GM20000 (cell line): ENCODE measurements at regions not wholly inside any gene's neighbourhood (a gene's known extent, or its start where the extent isn't known, plus 50 kb on each side); places are given as distances from the start of the nearest gene placed in this dataset.

Source experiments
- DNase-seq: peaks from one replicate; pipeline ENCODE4 v3.0.0; 2012; ENCODE audit warnings: low spot score
- TF ChIP-seq, protein P1 (sequence below): IDR thresholded peaks from 2 replicates; pipeline ENCODE4 v1.5.1; 2012; ENCODE audit warnings: mild to moderate bottlenecking, control low read depth; ENCODE audit errors: extremely low read depth, missing control alignments

- TF ChIP-seq, protein P1, sequence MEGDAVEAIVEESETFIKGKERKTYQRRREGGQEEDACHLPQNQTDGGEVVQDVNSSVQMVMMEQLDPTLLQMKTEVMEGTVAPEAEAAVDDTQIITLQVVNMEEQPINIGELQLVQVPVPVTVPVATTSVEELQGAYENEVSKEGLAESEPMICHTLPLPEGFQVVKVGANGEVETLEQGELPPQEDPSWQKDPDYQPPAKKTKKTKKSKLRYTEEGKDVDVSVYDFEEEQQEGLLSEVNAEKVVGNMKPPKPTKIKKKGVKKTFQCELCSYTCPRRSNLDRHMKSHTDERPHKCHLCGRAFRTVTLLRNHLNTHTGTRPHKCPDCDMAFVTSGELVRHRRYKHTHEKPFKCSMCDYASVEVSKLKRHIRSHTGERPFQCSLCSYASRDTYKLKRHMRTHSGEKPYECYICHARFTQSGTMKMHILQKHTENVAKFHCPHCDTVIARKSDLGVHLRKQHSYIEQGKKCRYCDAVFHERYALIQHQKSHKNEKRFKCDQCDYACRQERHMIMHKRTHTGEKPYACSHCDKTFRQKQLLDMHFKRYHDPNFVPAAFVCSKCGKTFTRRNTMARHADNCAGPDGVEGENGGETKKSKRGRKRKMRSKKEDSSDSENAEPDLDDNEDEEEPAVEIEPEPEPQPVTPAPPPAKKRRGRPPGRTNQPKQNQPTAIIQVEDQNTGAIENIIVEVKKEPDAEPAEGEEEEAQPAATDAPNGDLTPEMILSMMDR, result no peak
- DNase-seq, result no peak
These were observed 306.6 kb upstream of the ZMIZ1 start for GRCh38 chr10:78762086-78762630.

GRCh38 chr10:78763234-78763633 lies 305.5 kb upstream of the ZMIZ1 start:
- TF ChIP-seq, protein P1, result no peak

GRCh38 chr10:78763651-78764395 lies 304.9 kb upstream of the ZMIZ1 start:
- peak; percentile 73 for DNase-seq
- TF ChIP-seq, protein P1, result no peak

More at GRCh38 chr10:78763234-78763633, 305.5 kb upstream of the ZMIZ1 start:
- no peak for DNase-seq

- DNase-seq, result no peak
- TF ChIP-seq, protein P1, result no peak
These were observed 304.3 kb upstream of the ZMIZ1 start for GRCh38 chr10:78764436-78764835.

- TF ChIP-seq, protein P1, result no peak
- DNase-seq, result no peak
These were observed 303.8 kb upstream of the ZMIZ1 start for GRCh38 chr10:78764846-78765430.

GRCh38 chr10:78765726-78766335 lies 302.9 kb upstream of the ZMIZ1 start:
- TF ChIP-seq, protein P1, result no peak
- no peak for DNase-seq

DNA sequence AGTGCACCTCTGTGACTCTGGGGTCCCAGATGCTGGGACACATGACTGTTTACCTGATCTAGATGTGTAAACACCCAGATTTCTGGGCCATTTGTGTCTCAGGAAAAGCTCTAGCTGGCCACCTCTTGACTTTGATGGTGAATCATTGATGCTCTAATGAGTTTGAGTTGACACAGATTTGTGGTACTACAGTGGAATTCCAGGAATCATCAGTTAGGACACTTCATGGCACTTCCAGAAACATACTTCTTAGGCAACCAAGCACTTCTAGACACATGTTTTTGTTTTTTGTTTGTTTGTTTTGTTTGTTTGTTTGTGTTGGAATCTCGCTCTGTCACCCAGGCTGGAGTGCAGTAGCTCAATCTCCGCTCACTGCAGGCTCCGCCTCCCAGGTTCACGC lies 302.2 kb upstream of the ZMIZ1 start:
- TF ChIP-seq, protein P1, result no peak
- DNase-seq, result no peak
